AG04449 (cell line): ENCODE measurements at regions not wholly inside any gene's neighbourhood (a gene's known extent, or its start where the extent isn't known, plus 50 kb on each side); places are given as distances from the start of the nearest gene placed in this dataset.

Experiments used
- CTCF ChIA-PET: fragments of 350-600 bp; formaldehyde crosslinking; extraction: SDS; loops from one replicate; lab custom pipeline; 2021; ENCODE audit warnings: antibody characterized with exemption; lab: Yijun Ruan, JAX
- POLR2A ChIA-PET: fragments of 400-600, 350-600 bp; formaldehyde crosslinking; extraction: SDS; loops from one replicate; lab custom pipeline; 2020; ENCODE audit warnings: antibody characterized with exemption, inconsistent platforms; lab: Yijun Ruan, JAX
- DNase-seq: peaks from one replicate; pipeline ENCODE4 v3.0.0-alpha.2; 2010; ENCODE audit warnings: low read depth, low spot score
- H3K4me3 ChIP-seq: 2 replicates; pipeline ENCODE4 v1.5.1; 2011; ENCODE audit warnings: low read depth, mild to moderate bottlenecking, control low read depth, low read length
- TF ChIP-seq, protein P1 (sequence below): IDR thresholded peaks from one replicate; pipeline ENCODE4 v1.5.1; 2011; ENCODE audit warnings: mild to moderate bottlenecking, moderate library complexity, low read length, control low read depth, inconsistent platforms; ENCODE audit not compliant: insufficient read depth; ENCODE audit errors: missing control alignments

DNA sequence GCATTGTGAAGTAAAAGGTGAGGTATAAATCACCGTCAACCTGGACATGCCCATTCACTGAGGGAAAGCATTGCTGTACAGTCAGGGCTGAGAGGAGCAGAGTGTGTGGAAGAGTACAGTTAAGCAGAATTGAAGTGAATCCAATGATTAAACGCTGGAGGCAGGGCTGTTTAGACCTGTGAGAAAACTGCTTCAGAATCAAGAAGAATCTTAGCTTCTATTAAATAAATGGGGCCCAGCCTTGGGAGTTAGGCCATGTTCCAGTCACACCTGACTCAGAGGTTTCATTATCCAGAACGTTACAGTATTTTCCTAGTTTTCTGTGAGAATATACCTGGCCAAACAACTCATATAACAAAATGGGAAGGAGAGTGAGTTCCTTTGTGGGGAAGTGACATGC is 86.9 kb downstream of the ATP23 start:
- no peak for DNase-seq
- POLR2A ChIA-PET = no interaction called here
- no peak overlapping the region for H3K4me3 ChIP-seq
- TF ChIP-seq, protein P1, sequence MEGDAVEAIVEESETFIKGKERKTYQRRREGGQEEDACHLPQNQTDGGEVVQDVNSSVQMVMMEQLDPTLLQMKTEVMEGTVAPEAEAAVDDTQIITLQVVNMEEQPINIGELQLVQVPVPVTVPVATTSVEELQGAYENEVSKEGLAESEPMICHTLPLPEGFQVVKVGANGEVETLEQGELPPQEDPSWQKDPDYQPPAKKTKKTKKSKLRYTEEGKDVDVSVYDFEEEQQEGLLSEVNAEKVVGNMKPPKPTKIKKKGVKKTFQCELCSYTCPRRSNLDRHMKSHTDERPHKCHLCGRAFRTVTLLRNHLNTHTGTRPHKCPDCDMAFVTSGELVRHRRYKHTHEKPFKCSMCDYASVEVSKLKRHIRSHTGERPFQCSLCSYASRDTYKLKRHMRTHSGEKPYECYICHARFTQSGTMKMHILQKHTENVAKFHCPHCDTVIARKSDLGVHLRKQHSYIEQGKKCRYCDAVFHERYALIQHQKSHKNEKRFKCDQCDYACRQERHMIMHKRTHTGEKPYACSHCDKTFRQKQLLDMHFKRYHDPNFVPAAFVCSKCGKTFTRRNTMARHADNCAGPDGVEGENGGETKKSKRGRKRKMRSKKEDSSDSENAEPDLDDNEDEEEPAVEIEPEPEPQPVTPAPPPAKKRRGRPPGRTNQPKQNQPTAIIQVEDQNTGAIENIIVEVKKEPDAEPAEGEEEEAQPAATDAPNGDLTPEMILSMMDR = no peak
- CTCF ChIA-PET = no interaction called here

DNA sequence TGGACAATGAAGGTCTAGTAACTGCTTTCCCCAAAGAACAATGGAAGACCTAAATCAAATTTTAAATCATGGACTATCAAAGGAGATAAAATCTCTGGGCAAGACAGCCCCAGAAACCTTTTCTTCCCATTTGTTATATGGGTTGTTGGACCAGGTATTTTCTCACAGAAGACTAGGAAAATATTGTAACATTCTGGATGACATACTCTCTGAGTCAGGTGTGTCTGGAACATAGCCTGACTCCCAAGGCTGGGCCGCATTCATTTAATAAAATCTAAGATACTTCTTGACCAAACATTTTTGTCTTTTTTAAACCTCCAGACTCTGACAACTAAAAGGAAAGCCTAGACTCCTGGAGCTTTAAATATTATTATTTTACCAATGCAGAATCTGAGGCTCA is 87.9 kb downstream of the ATP23 start:
- ChIA-PET CTCF (no interaction called here), POLR2A (no interaction called here)
- TF ChIP-seq, protein P1 = no peak
- H3K4me3 ChIP-seq = no peak overlapping the region
- no peak for DNase-seq

DNA sequence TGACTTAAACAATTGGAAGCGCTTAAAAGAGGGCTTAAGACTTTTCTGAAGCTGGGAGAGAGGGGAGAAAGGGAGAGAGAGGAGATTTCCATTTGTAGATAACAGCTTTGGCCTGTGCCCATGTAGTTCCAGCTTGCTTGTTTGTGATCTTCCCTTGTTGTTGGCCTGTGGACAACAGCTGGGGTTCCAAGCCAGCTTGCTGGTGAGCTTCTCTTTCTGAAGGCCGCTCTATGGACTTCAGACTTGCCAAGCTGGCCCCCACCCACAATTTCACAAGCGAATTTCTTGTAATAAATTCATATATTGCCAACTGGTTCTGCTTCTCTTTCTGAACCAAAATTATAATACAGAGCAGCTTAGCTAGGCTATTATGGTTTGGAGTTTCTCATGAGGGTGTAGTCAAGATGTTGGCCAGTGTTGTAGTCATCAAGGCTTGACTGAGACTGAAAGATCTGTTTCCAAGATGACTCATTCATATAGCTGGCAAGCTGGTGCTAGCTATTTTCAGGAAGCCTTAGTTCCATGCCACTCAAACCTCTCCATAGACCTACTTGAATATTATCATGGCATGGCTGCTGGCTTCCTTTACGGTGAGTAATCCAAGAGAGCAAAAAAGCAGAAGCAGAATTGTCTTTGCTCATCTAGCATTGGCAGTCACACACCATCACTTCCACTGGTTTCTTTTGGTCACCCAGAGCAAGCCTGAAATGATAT is 89.4 kb downstream of the ATP23 start:
- DNase-seq = no peak
- H3K4me3 ChIP-seq = no peak overlapping the region
- TF ChIP-seq, protein P1 = no peak
- POLR2A ChIA-PET = no interaction called here
- CTCF ChIA-PET = no interaction called here

DNA sequence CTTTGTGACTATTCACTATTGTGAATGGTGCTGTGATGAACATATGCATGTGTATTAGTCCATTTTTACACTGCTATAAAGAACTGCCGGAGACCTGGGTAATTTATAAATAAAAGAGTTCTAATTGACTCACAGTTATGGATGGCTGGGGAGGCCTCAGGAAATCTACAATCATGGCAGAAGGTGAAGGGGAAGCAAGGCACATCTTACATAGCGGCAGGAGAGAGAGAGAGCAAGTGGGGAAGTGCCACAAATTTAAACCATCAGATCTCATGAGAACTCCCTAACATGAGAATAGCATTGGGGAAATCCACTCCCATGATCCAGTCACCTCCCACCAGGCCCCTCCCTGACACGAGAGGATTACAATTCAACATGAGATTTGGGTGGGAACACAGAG is 90.8 kb downstream of the ATP23 start:
- TF ChIP-seq, protein P1 = no peak
- POLR2A ChIA-PET = no interaction called here
- CTCF ChIA-PET = no interaction called here
- DNase-seq = no peak
- no peak overlapping the region for H3K4me3 ChIP-seq

DNA sequence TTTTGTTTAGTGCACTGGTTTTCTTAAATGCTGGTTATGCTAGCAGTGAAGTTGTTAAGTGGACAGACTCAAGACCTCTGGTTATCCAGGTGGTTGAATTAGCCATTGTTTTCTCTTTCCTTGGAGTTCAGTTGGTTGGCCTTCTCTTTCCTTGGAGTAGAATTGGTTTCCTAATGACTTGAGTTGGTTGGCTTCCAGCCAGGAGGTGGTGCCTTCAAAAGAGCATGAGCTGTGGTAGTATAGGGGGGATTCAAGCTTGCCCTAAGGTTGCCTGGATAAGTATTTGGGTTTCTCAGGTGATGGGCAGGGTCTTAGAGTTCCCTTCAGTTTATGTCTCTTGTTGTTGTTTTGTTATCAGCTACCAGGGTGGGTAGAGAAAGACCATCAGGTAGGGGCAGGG is 92.5 kb downstream of the ATP23 start:
- no peak for DNase-seq
- ChIA-PET CTCF (no interaction called here), POLR2A (no interaction called here)
- H3K4me3 ChIP-seq = no peak overlapping the region
- TF ChIP-seq, protein P1 = no peak

DNA sequence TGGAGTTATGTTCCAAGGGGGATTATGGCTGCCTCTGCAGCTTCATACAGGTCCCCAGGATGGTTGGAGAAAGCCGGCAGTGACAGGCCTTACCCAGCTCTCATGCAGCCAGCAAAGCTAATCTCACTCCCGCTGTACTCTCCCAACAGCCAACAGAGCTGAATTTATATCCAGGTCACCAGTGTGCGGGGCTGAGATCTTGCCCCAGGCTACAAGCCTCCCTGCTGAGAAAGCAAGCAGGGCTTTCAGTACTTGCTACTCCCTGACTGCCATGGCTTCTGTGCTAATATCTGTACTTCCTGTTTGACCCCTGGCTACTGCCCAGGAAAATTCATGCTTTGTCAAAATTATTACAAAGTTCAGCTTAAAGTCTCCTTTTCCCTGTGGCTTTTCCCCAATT is 92.9 kb downstream of the ATP23 start:
- CTCF ChIA-PET = no interaction called here

More for the DNA sequence above, 92.9 kb downstream of the ATP23 start:
- H3K4me3 ChIP-seq = no peak overlapping the region
- no peak for DNase-seq
- POLR2A ChIA-PET = no interaction called here
- TF ChIP-seq, protein P1 = no peak
